ENCODE measurements at regions not wholly inside any gene's neighbourhood (a gene's known extent, or its start where the extent isn't known, plus 50 kb on each side); places are given as distances from the start of the nearest gene placed in this dataset.
"Not testable (repeated sequence)": the region's sequence is repeated elsewhere in the genome, so short reads cannot be mapped to it uniquely, and the experiment has no call there.

DNA sequence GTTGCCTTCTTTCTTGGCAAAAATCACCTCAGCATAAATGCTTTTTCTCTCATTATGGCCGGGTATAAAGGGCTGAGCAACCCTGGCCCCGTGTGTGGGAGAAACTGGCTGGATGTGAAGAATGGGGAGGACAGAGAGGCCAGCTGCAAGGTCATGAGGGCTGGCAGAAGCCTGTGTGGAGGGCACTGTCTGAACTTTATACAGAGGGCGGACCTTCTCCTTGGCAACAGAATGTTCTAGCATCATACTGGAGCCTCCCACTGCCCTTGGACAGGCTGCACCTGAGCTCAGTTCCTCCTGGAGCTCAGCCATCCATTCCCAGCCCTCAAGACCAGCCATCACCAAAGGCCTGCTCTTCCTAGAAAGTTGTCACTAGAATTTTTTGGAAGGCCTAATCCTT, 4496.2 kb upstream of the TPTE start:
- not testable (repeated sequence) for TF ChIP-seq GABPA (IDR thresholded peaks at IDR 0.05; ENCODE audit: low read depth)
- TF ChIP-seq, protein P1, sequence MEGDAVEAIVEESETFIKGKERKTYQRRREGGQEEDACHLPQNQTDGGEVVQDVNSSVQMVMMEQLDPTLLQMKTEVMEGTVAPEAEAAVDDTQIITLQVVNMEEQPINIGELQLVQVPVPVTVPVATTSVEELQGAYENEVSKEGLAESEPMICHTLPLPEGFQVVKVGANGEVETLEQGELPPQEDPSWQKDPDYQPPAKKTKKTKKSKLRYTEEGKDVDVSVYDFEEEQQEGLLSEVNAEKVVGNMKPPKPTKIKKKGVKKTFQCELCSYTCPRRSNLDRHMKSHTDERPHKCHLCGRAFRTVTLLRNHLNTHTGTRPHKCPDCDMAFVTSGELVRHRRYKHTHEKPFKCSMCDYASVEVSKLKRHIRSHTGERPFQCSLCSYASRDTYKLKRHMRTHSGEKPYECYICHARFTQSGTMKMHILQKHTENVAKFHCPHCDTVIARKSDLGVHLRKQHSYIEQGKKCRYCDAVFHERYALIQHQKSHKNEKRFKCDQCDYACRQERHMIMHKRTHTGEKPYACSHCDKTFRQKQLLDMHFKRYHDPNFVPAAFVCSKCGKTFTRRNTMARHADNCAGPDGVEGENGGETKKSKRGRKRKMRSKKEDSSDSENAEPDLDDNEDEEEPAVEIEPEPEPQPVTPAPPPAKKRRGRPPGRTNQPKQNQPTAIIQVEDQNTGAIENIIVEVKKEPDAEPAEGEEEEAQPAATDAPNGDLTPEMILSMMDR (IDR thresholded peaks at IDR 0.05; ENCODE audit: insufficient read depth, low read length): not testable (repeated sequence)
